Keratinocyte (primary cell): ENCODE measurements at regions not wholly inside any gene's neighbourhood (a gene's known extent, or its start where the extent isn't known, plus 50 kb on each side); places are given as distances from the start of the nearest gene placed in this dataset.

Experiments
- DNase-seq: peaks from one replicate; pipeline ENCODE4 v3.0.0-alpha.2; 2011; ENCODE audit warnings: low read depth, missing footprints, low spot score
- FAIRE-seq: peaks from 2 replicates; lab custom pipeline; 2011; peaks lifted over from hg19 to GRCh38; lab: Jason Lieb, UNC
- H2AFZ ChIP-seq: 2 replicates; pipeline ENCODE4 v1.6.0; 2012; ENCODE audit warnings: low read length, control low read depth, inconsistent platforms; ENCODE audit not compliant: control insufficient read depth
- H3K27ac ChIP-seq: 2 replicates; pipeline ENCODE4 v1.5.1; 2011; ENCODE audit warnings: low read length; ENCODE audit not compliant: control insufficient read depth, insufficient read depth
- H3K27me3 ChIP-seq: 3 replicates; pipeline ENCODE4 v1.6.0; 2011; ENCODE audit warnings: low read length; ENCODE audit not compliant: control insufficient read depth, insufficient read depth; ENCODE audit errors: extremely low read depth
- H3K36me3 ChIP-seq, 2 experiments: 2 replicates in 1 of 2; 3 replicates in 1 of 2; pipeline ENCODE4 v1.5.1; 2011; ENCODE audit warnings: low read length in 2 of 2, mild to moderate bottlenecking in 1 of 2; ENCODE audit not compliant: control insufficient read depth in 2 of 2, insufficient read depth in 2 of 2; ENCODE audit errors: extremely low read depth in 1 of 2
- H3K4me1 ChIP-seq: 3 replicates; pipeline ENCODE4 v1.5.1; 2011; ENCODE audit warnings: low read length; ENCODE audit not compliant: control insufficient read depth, insufficient read depth; ENCODE audit errors: extremely low read depth
- H3K4me2 ChIP-seq: 3 replicates; pipeline ENCODE4 v1.6.0; 2011; ENCODE audit warnings: low read depth, low read length; ENCODE audit not compliant: control insufficient read depth, insufficient read depth; ENCODE audit errors: extremely low read depth
- H3K4me3 ChIP-seq, 3 experiments: fragments of 200-600 bp in 1 of 3; sonication (generic) in 1 of 3; 2 replicates in 2 of 3; 3 replicates in 1 of 3; pipeline ENCODE4 v1.5.1; 2011 to 2016; ENCODE audit warnings: low read length in 3 of 3, mild to moderate bottlenecking in 3 of 3, control low read depth in 2 of 3, inconsistent platforms in 1 of 3, low read depth in 1 of 3, mixed read lengths in 1 of 3, mixed run types in 1 of 3, moderate library complexity in 1 of 3; ENCODE audit not compliant: control insufficient read depth in 2 of 3, insufficient read depth in 2 of 3; ENCODE audit errors: extremely low read depth in 1 of 3
- H3K79me2 ChIP-seq: 2 replicates; pipeline ENCODE4 v1.6.0; 2012; ENCODE audit warnings: low read length; ENCODE audit not compliant: control insufficient read depth, insufficient read depth
- H3K9ac ChIP-seq: 3 replicates; pipeline ENCODE4 v1.6.0; 2011; ENCODE audit warnings: low read length; ENCODE audit not compliant: control insufficient read depth, insufficient read depth; ENCODE audit errors: extremely low read depth
- H3K9me1 ChIP-seq: 3 replicates; pipeline ENCODE4 v1.6.0; 2011; ENCODE audit warnings: low read length; ENCODE audit not compliant: control insufficient read depth, insufficient read depth; ENCODE audit errors: extremely low read depth
- H3K9me3 ChIP-seq: 2 replicates; pipeline ENCODE4 v1.5.1; 2012; ENCODE audit warnings: low read depth, low read length; ENCODE audit not compliant: control insufficient read depth
- H4K20me1 ChIP-seq: 3 replicates; pipeline ENCODE4 v1.6.0; 2011; ENCODE audit warnings: low read length; ENCODE audit not compliant: control insufficient read depth, insufficient read depth; ENCODE audit errors: extremely low read depth
- EZH2 ChIP-seq: IDR thresholded peaks from one replicate; pipeline ENCODE4 v1.6.1; 2012; ENCODE audit warnings: inconsistent platforms, mild to moderate bottlenecking, low read length, moderate library complexity
- dilution Hi-C: fragments of 300-500 bp; cut with MboI; formaldehyde crosslinking; loops from one replicate; pipeline ENCODE4 v1.7.0; 2020; ENCODE audit warnings: low sequenced_read_pairs; ENCODE audit not compliant: extremely low pct_ligation_motif_present
- TF ChIP-seq, protein P1 (sequence below), 3 experiments: IDR thresholded peaks in 1 of 3; conservative IDR thresholded peaks in 1 of 3; optimal IDR thresholded peaks in 1 of 3; 2 replicates in 2 of 3; 3 replicates in 1 of 3; pipeline versions ENCODE3 to v1.5.1; 2011; ENCODE audit warnings: low read length in 3 of 3, mild to moderate bottlenecking in 3 of 3, moderate library complexity in 2 of 3, control low read depth in 1 of 3, inconsistent platforms in 1 of 3; ENCODE audit not compliant: insufficient read depth in 2 of 3; ENCODE audit errors: extremely low read depth in 1 of 3

GRCh38 chr2:7929281-7929680 lies 752.6 kb upstream of the ID2 start:
- Histone ChIP-seq H4K20me1 (no peaks in the 10 kb centered on the region), H3K79me2 (no peaks in the 10 kb centered on the region), H3K9me1 (no peaks in the 10 kb centered on the region), H3K4me1 (no peaks in the 10 kb centered on the region), H3K27ac (no peak overlapping the region), H2AFZ (no peak overlapping the region), H3K36me3 (no peaks in the 10 kb centered on the region), H3K9me3 (no peaks in the 10 kb centered on the region), H3K4me2 (no peak overlapping the region), H3K9ac (no peak overlapping the region), H3K27me3 (no peaks in the 10 kb centered on the region), H3K4me3 (no peak overlapping the region)
- dilution Hi-C loops = no loop called here
- TF ChIP-seq, protein P1, sequence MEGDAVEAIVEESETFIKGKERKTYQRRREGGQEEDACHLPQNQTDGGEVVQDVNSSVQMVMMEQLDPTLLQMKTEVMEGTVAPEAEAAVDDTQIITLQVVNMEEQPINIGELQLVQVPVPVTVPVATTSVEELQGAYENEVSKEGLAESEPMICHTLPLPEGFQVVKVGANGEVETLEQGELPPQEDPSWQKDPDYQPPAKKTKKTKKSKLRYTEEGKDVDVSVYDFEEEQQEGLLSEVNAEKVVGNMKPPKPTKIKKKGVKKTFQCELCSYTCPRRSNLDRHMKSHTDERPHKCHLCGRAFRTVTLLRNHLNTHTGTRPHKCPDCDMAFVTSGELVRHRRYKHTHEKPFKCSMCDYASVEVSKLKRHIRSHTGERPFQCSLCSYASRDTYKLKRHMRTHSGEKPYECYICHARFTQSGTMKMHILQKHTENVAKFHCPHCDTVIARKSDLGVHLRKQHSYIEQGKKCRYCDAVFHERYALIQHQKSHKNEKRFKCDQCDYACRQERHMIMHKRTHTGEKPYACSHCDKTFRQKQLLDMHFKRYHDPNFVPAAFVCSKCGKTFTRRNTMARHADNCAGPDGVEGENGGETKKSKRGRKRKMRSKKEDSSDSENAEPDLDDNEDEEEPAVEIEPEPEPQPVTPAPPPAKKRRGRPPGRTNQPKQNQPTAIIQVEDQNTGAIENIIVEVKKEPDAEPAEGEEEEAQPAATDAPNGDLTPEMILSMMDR (optimal IDR thresholded peaks at IDR 0.05 in 1 of 3, IDR thresholded peaks at IDR 0.05 in 1 of 3, conservative IDR thresholded peaks at IDR 0.05 in 1 of 3; ENCODE audit: extremely low read depth in 1 of 3, insufficient read depth in 2 of 3, low read length in 3 of 3) = no peak
- no peak for TF ChIP-seq EZH2
- no peak for DNase-seq
- no peak for FAIRE-seq

DNA sequence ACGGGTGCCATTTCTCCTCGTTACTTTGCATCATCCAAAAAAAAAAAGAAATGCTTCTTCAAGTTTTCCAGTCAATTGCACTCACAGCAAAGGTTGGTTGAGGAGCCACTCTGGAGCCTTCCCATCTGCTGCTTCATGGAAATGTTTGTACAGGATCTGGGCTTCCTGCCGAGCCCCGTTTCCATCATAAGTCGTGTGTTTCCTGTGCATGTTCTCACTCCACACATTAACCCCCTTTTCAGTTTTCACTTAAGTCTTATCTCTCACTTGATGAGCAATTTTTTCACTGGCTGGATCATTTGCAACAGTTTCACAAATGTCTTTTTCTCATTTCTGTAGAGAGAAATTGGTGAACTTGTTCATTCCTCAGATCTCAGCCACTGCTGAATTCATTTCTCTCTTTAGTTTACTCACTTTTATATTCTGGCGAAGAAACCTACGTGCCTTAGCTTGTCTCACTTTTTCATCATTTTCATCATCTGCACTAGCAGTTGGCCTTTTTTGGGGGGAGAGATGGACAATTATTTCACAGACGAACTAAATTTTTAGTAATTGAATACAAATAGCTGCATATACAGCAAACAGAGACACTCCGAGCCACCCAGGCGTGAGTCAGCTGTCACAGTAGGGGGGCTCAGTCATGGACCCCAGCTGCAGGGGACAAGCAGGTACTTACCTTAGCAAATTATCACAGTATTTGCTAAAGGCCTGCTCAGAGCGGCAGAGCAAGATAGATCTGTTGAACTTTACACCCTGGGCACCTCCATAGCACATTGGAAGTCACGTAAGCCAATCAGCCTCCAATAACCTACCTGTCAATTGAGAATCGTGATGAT lies 750.8 kb upstream of the ID2 start:
- Histone ChIP-seq H3K9ac (no peak overlapping the region), H3K4me2 (no peak overlapping the region), H3K27me3 (no peaks in the 10 kb centered on the region), H3K27ac (no peak overlapping the region), H3K79me2 (no peaks in the 10 kb centered on the region), H4K20me1 (no peaks in the 10 kb centered on the region), H3K9me3 (no peaks in the 10 kb centered on the region), H3K4me3 (no peak overlapping the region), H3K36me3 (no peaks in the 10 kb centered on the region), H3K4me1 (no peaks in the 10 kb centered on the region), H2AFZ (no peak overlapping the region), H3K9me1 (no peaks in the 10 kb centered on the region)
- FAIRE-seq = no peak
- TF ChIP-seq, protein P1 (optimal IDR thresholded peaks at IDR 0.05 in 1 of 3, IDR thresholded peaks at IDR 0.05 in 1 of 3, conservative IDR thresholded peaks at IDR 0.05 in 1 of 3; ENCODE audit: extremely low read depth in 1 of 3, insufficient read depth in 2 of 3, low read length in 3 of 3) = no peak
- no peak for TF ChIP-seq EZH2
- dilution Hi-C loops = no loop called here
- no peak for DNase-seq
